HEK293 (cell line): ENCODE measurements at regions not wholly inside any gene's neighbourhood (a gene's known extent, or its start where the extent isn't known, plus 50 kb on each side); places are given as distances from the start of the nearest gene placed in this dataset.

Experiments
- CTCF ChIA-PET: fragments of 350-600 bp; formaldehyde crosslinking; extraction: SDS; loops from one replicate; lab custom pipeline; 2021; ENCODE audit warnings: antibody characterized with exemption; lab: Yijun Ruan, JAX
- POLR2A ChIA-PET: fragments of 300-600 bp; formaldehyde crosslinking; extraction: SDS; loops from one replicate; lab custom pipeline; 2020; ENCODE audit warnings: antibody characterized with exemption, inconsistent platforms; lab: Yijun Ruan, JAX
- H3K27ac ChIP-seq: fragments of 200-500 bp; sonication (Bioruptor generic); 2 replicates; pipeline ENCODE4 v1.5.1; 2014; ENCODE audit warnings: low read depth, low read length, control low read depth, inconsistent platforms; ENCODE audit errors: extremely low read depth
- H3K36me3 ChIP-seq, 2 experiments: fragments of 200-500 bp in 1 of 2; sonication (Bioruptor generic) in 1 of 2; 1 replicate in 1 of 2; 2 replicates in 1 of 2; pipeline ENCODE4 v1.5.1; 2014 to 2017; ENCODE audit warnings: inconsistent platforms in 2 of 2, low read length in 2 of 2; ENCODE audit not compliant: control insufficient read depth in 2 of 2, insufficient read depth in 1 of 2
- H3K4me1 ChIP-seq: fragments of 200-500 bp; sonication (Bioruptor generic); 2 replicates; pipeline ENCODE4 v1.5.1; 2014; ENCODE audit warnings: mild to moderate bottlenecking, low read length, inconsistent platforms; ENCODE audit not compliant: control insufficient read depth, insufficient read depth
- H3K4me3 ChIP-seq: 2 replicates; pipeline ENCODE4 v1.5.1; 2011; ENCODE audit warnings: low read depth, mild to moderate bottlenecking, control low read depth, low read length, moderate library complexity
- H3K9me3 ChIP-seq: fragments of 200-500 bp; sonication (Bioruptor generic); 2 replicates; pipeline ENCODE4 v1.5.1; 2014; ENCODE audit warnings: low read depth, low read length, inconsistent platforms; ENCODE audit not compliant: control insufficient read depth, insufficient read depth
- HOXD13 ChIP-seq: sonication (generic); formaldehyde crosslinking; IDR thresholded peaks from 2 replicates; pipeline ENCODE4 v1.8.0; 2022; ENCODE audit warnings: missing genetic modification reagents, borderline replicate concordance
- MYNN ChIP-seq: fragments of 450-650 bp; formaldehyde crosslinking; IDR thresholded peaks from 2 replicates; pipeline ENCODE4 v1.5.1; 2016; ENCODE audit warnings: missing biosample characterization, missing genetic modification characterization, borderline replicate concordance
- SETDB1 ChIP-seq: IDR thresholded peaks from one replicate; pipeline ENCODE4 v1.6.1; 2017; ENCODE audit warnings: mild to moderate bottlenecking, low read length, moderate library complexity, mixed read lengths; ENCODE audit not compliant: insufficient read length
- ZBTB20 ChIP-seq: fragments of 450-650 bp; formaldehyde crosslinking; IDR thresholded peaks from 2 replicates; pipeline ENCODE4 v1.5.1; 2016; ENCODE audit warnings: missing biosample characterization, missing genetic modification characterization
- ZEB2 ChIP-seq: fragments of 450-650 bp; formaldehyde crosslinking; IDR thresholded peaks from 2 replicates; pipeline ENCODE4 v1.5.1; 2016; ENCODE audit warnings: missing biosample characterization, missing genetic modification characterization
- ZNF174 ChIP-seq: fragments of 450-650 bp; formaldehyde crosslinking; IDR thresholded peaks from 2 replicates; pipeline ENCODE4 v1.5.0; 2017; ENCODE audit warnings: missing biosample characterization, mild to moderate bottlenecking, missing genetic modification characterization
- ZNF2 ChIP-seq: fragments of 450-650 bp; formaldehyde crosslinking; IDR thresholded peaks from 2 replicates; pipeline ENCODE4 v1.5.1; 2016; ENCODE audit warnings: missing biosample characterization, missing genetic modification characterization
- ZNF202 ChIP-seq: fragments of 450-650 bp; formaldehyde crosslinking; IDR thresholded peaks from 2 replicates; pipeline ENCODE4 v1.5.1; 2016; ENCODE audit warnings: missing biosample characterization, missing genetic modification characterization, borderline replicate concordance
- ZNF211 ChIP-seq: fragments of 450-650 bp; formaldehyde crosslinking; IDR thresholded peaks from 2 replicates; pipeline ENCODE4 v1.5.1; 2016; ENCODE audit warnings: low read depth, missing biosample characterization, missing genetic modification characterization
- ZNF221 ChIP-seq: fragments of 450-650 bp; formaldehyde crosslinking; IDR thresholded peaks from 2 replicates; pipeline ENCODE4 v1.5.1; 2017; ENCODE audit warnings: missing biosample characterization, missing genetic modification characterization, borderline replicate concordance
- ZNF302 ChIP-seq: fragments of 450-650 bp; formaldehyde crosslinking; IDR thresholded peaks from 2 replicates; pipeline ENCODE4 v1.5.1; 2016; ENCODE audit warnings: missing biosample characterization, missing genetic modification characterization, low read depth
- ZNF324 ChIP-seq: fragments of 450-650 bp; formaldehyde crosslinking; IDR thresholded peaks from 2 replicates; pipeline ENCODE4 v1.5.1; 2016; ENCODE audit warnings: missing biosample characterization, missing genetic modification characterization
- ZNF544 ChIP-seq: fragments of 450-650 bp; formaldehyde crosslinking; IDR thresholded peaks from 2 replicates; pipeline ENCODE4 v1.5.0; 2017; ENCODE audit warnings: missing biosample characterization, missing genetic modification characterization
- ZNF660 ChIP-seq: fragments of 450-650 bp; IDR thresholded peaks from 2 replicates; pipeline ENCODE4 v1.5.1; 2018; ENCODE audit warnings: missing biosample characterization, mild to moderate bottlenecking, missing genetic modification characterization
- ZSCAN30 ChIP-seq: fragments of 450-650 bp; IDR thresholded peaks from 2 replicates; pipeline ENCODE4 v1.5.1; 2018; ENCODE audit warnings: missing biosample characterization, mild to moderate bottlenecking, missing genetic modification characterization, moderate library complexity
- TF ChIP-seq, protein P1 (sequence below): fragments of 450-650 bp; formaldehyde crosslinking; optimal IDR thresholded peaks from 2 replicates; pipeline ENCODE3; 2016; ENCODE audit warnings: missing biosample characterization, mild to moderate bottlenecking, missing genetic modification characterization
- TF ChIP-seq, protein P2 (sequence below): fragments of 450-650 bp; formaldehyde crosslinking; conservative IDR thresholded peaks from 2 replicates; pipeline ENCODE4 v1.5.1; 2016; ENCODE audit warnings: low read depth, missing biosample characterization, missing genetic modification characterization
- TF ChIP-seq, protein P3 (sequence below): fragments of 450-650 bp; formaldehyde crosslinking; IDR thresholded peaks from 2 replicates; pipeline ENCODE4 v1.5.1; 2016; ENCODE audit warnings: missing biosample characterization, missing genetic modification characterization
- TF ChIP-seq, protein P4 (sequence below): fragments of 450-650 bp; formaldehyde crosslinking; IDR thresholded peaks from 2 replicates; pipeline ENCODE4 v1.5.1; 2016; ENCODE audit warnings: missing biosample characterization, missing genetic modification characterization
- TF ChIP-seq, protein P5 (sequence below): fragments of 450-650 bp; formaldehyde crosslinking; IDR thresholded peaks from 2 replicates; pipeline ENCODE4 v1.5.1; 2016; ENCODE audit warnings: missing biosample characterization, missing genetic modification characterization

DNA sequence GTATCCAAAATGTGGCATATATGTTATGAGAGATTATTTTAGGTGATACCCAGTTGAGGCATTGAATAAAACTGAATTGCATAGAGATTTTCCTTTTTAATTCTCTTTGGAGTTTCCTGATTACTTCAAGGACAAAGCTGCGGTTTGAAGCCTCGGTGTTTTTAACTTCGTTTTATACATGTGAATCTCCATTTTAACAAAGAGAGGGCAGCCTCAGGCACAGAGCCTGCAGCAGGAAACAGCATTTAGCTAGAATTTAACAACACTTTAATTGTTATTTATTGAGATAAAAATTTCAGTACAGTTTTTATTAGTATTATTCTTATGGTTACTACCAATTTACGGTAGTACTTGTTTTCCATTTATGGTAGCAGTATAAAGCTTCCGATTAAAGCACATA lies 114.0 kb downstream of the KIF4B start:
- Histone ChIP-seq H3K27ac (no peak overlapping the region), H3K4me3 (no peak overlapping the region), H3K4me1 (peaks cover 9% of the 10 kb centered on the region; the same call in 1 of the 2 replicates), H3K9me3 (no peaks in the 10 kb centered on the region), H3K36me3 (no peaks in the 10 kb centered on the region)
- POLR2A ChIA-PET = no interaction called here
- no peak for TF ChIP-seq ZNF202 (tag by site-specific recombination)
- CTCF ChIA-PET = interaction anchor here (0.8 kb wide), 1 partner anchor 12 kb away, joined by 5 read pairs; no protein-coding TSS in a partner anchor

DNA sequence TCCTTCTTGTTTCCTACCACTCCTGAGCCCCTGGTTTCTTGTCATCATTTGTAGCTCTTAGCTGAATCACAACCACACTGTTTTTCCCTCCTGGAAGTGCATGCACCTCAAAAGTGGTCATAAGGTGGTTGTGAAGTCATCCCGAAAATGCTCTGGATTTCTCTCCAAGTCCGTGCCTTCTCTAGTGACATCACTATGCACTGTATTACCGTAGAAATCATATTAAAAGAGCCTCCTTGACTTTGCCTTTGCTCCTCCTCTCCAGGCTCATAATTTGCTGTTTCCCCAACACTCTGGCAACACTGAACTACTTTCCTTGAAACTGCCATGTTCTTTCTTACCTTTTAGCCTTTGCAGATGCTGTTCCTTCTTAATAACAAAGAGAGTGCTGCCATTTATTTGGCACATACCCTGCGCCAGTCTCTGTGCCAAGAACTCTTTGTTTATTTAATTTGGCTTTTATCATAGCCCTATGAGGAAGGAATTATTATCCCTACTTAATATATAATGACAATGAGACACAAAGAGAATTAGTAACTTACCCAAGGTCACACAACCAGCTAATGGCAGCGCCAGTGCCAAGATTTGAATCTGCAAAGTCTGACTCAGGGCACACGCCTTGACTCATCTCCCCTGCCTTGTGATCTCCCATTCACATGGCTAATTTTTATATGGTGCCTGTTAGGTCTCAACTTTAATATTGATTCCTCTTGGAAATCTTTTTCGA lies 115.4 kb downstream of the KIF4B start:
- TF ChIP-seq ZNF211 (tag by site-specific recombination) = no peak
- TF ChIP-seq MYNN = no peak
- TF ChIP-seq ZNF544 = no peak
- TF ChIP-seq, protein P1, sequence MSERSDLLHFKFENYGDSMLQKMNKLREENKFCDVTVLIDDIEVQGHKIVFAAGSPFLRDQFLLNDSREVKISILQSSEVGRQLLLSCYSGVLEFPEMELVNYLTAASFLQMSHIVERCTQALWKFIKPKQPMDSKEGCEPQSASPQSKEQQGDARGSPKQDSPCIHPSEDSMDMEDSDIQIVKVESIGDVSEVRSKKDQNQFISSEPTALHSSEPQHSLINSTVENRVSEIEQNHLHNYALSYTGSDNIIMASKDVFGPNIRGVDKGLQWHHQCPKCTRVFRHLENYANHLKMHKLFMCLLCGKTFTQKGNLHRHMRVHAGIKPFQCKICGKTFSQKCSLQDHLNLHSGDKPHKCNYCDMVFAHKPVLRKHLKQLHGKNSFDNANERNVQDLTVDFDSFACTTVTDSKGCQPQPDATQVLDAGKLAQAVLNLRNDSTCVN (tag by site-specific recombination) = no peak
- TF ChIP-seq, protein P2, sequence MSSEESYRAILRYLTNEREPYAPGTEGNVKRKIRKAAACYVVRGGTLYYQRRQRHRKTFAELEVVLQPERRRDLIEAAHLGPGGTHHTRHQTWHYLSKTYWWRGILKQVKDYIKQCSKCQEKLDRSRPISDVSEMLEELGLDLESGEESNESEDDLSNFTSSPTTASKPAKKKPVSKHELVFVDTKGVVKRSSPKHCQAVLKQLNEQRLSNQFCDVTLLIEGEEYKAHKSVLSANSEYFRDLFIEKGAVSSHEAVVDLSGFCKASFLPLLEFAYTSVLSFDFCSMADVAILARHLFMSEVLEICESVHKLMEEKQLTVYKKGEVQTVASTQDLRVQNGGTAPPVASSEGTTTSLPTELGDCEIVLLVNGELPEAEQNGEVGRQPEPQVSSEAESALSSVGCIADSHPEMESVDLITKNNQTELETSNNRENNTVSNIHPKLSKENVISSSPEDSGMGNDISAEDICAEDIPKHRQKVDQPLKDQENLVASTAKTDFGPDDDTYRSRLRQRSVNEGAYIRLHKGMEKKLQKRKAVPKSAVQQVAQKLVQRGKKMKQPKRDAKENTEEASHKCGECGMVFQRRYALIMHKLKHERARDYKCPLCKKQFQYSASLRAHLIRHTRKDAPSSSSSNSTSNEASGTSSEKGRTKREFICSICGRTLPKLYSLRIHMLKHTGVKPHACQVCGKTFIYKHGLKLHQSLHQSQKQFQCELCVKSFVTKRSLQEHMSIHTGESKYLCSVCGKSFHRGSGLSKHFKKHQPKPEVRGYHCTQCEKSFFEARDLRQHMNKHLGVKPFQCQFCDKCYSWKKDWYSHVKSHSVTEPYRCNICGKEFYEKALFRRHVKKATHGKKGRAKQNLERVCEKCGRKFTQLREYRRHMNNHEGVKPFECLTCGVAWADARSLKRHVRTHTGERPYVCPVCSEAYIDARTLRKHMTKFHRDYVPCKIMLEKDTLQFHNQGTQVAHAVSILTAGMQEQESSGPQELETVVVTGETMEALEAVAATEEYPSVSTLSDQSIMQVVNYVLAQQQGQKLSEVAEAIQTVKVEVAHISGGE (tag by site-specific recombination) = no peak
- no peak for TF ChIP-seq ZSCAN30 (tag by site-specific recombination)
- TF ChIP-seq ZEB2 (tag by site-specific recombination) = no peak
- TF ChIP-seq ZNF2 = no peak
- TF ChIP-seq ZNF221 (tag by site-specific recombination) = no peak
- TF ChIP-seq SETDB1 = no peak
- TF ChIP-seq, protein P3, sequence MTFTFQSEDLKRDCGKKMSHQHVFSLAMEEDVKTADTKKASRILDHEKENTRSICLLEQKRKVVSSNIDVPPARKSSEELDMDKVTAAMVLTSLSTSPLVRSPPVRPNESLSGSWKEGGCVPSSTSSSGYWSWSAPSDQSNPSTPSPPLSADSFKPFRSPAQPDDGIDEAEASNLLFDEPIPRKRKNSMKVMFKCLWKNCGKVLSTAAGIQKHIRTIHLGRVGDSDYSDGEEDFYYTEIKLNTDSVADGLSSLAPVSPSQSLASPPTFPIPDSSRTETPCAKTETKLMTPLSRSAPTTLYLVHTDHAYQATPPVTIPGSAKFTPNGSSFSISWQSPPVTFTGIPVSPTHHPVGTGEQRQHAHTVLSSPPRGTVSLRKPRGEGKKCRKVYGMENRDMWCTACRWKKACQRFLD (tag by site-specific recombination) = no peak
- TF ChIP-seq, protein P4, sequence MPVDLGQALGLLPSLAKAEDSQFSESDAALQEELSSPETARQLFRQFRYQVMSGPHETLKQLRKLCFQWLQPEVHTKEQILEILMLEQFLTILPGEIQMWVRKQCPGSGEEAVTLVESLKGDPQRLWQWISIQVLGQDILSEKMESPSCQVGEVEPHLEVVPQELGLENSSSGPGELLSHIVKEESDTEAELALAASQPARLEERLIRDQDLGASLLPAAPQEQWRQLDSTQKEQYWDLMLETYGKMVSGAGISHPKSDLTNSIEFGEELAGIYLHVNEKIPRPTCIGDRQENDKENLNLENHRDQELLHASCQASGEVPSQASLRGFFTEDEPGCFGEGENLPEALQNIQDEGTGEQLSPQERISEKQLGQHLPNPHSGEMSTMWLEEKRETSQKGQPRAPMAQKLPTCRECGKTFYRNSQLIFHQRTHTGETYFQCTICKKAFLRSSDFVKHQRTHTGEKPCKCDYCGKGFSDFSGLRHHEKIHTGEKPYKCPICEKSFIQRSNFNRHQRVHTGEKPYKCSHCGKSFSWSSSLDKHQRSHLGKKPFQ (tag by site-specific recombination) = no peak
- TF ChIP-seq ZNF324 = no peak
- TF ChIP-seq ZNF174 = no peak
- no peak for TF ChIP-seq HOXD13 (CRISPR knock-in tag)
- no peak for TF ChIP-seq ZBTB20 (tag by site-specific recombination)
- TF ChIP-seq, protein P5, sequence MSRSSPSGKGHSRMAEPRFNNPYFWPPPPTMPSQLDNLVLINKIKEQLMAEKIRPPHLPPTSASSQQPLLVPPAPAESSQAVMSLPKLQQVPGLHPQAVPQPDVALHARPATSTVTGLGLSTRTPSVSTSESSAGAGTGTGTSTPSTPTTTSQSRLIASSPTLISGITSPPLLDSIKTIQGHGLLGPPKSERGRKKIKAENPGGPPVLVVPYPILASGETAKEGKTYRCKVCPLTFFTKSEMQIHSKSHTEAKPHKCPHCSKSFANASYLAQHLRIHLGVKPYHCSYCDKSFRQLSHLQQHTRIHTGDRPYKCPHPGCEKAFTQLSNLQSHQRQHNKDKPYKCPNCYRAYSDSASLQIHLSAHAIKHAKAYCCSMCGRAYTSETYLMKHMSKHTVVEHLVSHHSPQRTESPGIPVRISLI = no peak
- no peak for TF ChIP-seq ZNF660 (tag by site-specific recombination)
- TF ChIP-seq ZNF302 (tag by site-specific recombination) = no peak
- H3K27ac ChIP-seq = no peak overlapping the region
- CTCF ChIA-PET = no interaction called here
- peaks cover 9% of the 10 kb centered on the region; the same call in 1 of the 2 replicates for H3K4me1 ChIP-seq
- no peak overlapping the region for H3K4me3 ChIP-seq
- no peaks in the 10 kb centered on the region for H3K9me3 ChIP-seq
- POLR2A ChIA-PET = no interaction called here
- H3K36me3 ChIP-seq = no peaks in the 10 kb centered on the region
